ENCODE measurements at regions not wholly inside any gene's neighbourhood (a gene's known extent, or its start where the extent isn't known, plus 50 kb on each side); places are given as distances from the start of the nearest gene placed in this dataset.
"Not testable (repeated sequence)": the region's sequence is repeated elsewhere in the genome, so short reads cannot be mapped to it uniquely, and the experiment has no call there.

- FAIRE-seq (no peak), DNase-seq (ENCODE audit: low spot score in 2 of 2) (no peak)
These were observed 240.0 kb upstream of the GBE1 start for GRCh38 chr3:82001276-82001923.

GRCh38 chr3:82000773-82001172 lies 239.3 kb upstream of the GBE1 start:
- DNase-seq (ENCODE audit: low spot score in 2 of 2), result no peak
- no peak for FAIRE-seq

GRCh38 chr3:82000350-82000749 lies 238.9 kb upstream of the GBE1 start:
- FAIRE-seq, result no peak
- no peak for DNase-seq (ENCODE audit: low spot score in 2 of 2)

GRCh38 chr3:81998907-81999306 lies 237.5 kb upstream of the GBE1 start:
- FAIRE-seq, result no peak

GRCh38 chr3:81998139-81998755 lies 236.8 kb upstream of the GBE1 start:
- DNase-seq (ENCODE audit: low spot score in 2 of 2) (no peak), FAIRE-seq (no peak)

More at GRCh38 chr3:81998907-81999306, 237.5 kb upstream of the GBE1 start:
- DNase-seq (ENCODE audit: low spot score in 2 of 2), result no peak

- DNase-seq (ENCODE audit: low spot score in 2 of 2) (no peak), FAIRE-seq (no peak)
These were observed 235.9 kb upstream of the GBE1 start for GRCh38 chr3:81997390-81997789.

- FAIRE-seq (no peak), DNase-seq (ENCODE audit: low spot score in 2 of 2) (no peak)
These were observed 233.9 kb upstream of the GBE1 start for GRCh38 chr3:81995329-81995728.

- DNase-seq (ENCODE audit: low spot score in 2 of 2) (no peak), FAIRE-seq (no peak)
These were observed 228.3 kb upstream of the GBE1 start for GRCh38 chr3:81989758-81990157.

GRCh38 chr3:81989274-81989673 lies 227.8 kb upstream of the GBE1 start:
- no peak for DNase-seq (ENCODE audit: low spot score in 2 of 2)
- FAIRE-seq, result no peak

GRCh38 chr3:81987412-81987811 lies 226.0 kb upstream of the GBE1 start:
- FAIRE-seq; DNase-seq (ENCODE audit: low spot score in 2 of 2): not testable (repeated sequence)

GRCh38 chr3:81985996-81986723 lies 224.7 kb upstream of the GBE1 start:
- FAIRE-seq (no peak), DNase-seq (ENCODE audit: low spot score in 2 of 2) (no peak)

GRCh38 chr3:81983382-81983781 lies 221.9 kb upstream of the GBE1 start:
- FAIRE-seq, result no peak
- no peak for DNase-seq (ENCODE audit: low spot score in 2 of 2)

- FAIRE-seq (no peak), DNase-seq (ENCODE audit: low spot score in 2 of 2) (no peak)
These were observed 219.4 kb upstream of the GBE1 start for GRCh38 chr3:81980596-81981494.

- DNase-seq (ENCODE audit: low spot score in 2 of 2) (no peak), FAIRE-seq (no peak)
These were observed 213.3 kb upstream of the GBE1 start for GRCh38 chr3:81974751-81975150.

GRCh38 chr3:81968658-81969057 lies 207.2 kb upstream of the GBE1 start:
- FAIRE-seq (no peak), DNase-seq (ENCODE audit: low spot score in 2 of 2) (no peak)

- FAIRE-seq, result no peak
- no peak for DNase-seq (ENCODE audit: low spot score in 2 of 2)
These were observed 205.9 kb upstream of the GBE1 start for GRCh38 chr3:81967393-81967792.

- DNase-seq (ENCODE audit: low spot score in 2 of 2), result no peak
- no peak for FAIRE-seq
These were observed 204.3 kb upstream of the GBE1 start for GRCh38 chr3:81965696-81966095.

- FAIRE-seq (no peak), DNase-seq (ENCODE audit: low spot score in 2 of 2) (no peak)
These were observed 201.0 kb upstream of the GBE1 start for GRCh38 chr3:81962396-81962795.

- FAIRE-seq, result no peak
These were observed 197.7 kb upstream of the GBE1 start for GRCh38 chr3:81958972-81959640.

GRCh38 chr3:81955878-81956277 lies 194.4 kb upstream of the GBE1 start:
- no peak for DNase-seq (ENCODE audit: low spot score in 2 of 2)

More at GRCh38 chr3:81958972-81959640, 197.7 kb upstream of the GBE1 start:
- no peak for DNase-seq (ENCODE audit: low spot score in 2 of 2)

More at GRCh38 chr3:81955878-81956277, 194.4 kb upstream of the GBE1 start:
- no peak for FAIRE-seq
